NT2/D1 (cell line): ENCODE measurements at regions not wholly inside any gene's neighbourhood (a gene's known extent, or its start where the extent isn't known, plus 50 kb on each side); places are given as distances from the start of the nearest gene placed in this dataset.

Source experiments
- DNase-seq: peaks from one replicate; pipeline ENCODE4 v3.0.0-alpha.2; 2011; ENCODE audit warnings: low read depth, low spot score
- H3K27me3 ChIP-seq: 2 replicates; pipeline ENCODE4 v1.6.0; 2011; ENCODE audit warnings: mild to moderate bottlenecking; ENCODE audit not compliant: insufficient read length, insufficient read depth
- H3K36me3 ChIP-seq: 2 replicates; pipeline ENCODE4 v1.6.1; 2011; ENCODE audit warnings: mild to moderate bottlenecking, low read length, mixed read lengths; ENCODE audit not compliant: insufficient read depth, insufficient read length
- H3K4me1 ChIP-seq: 2 replicates; pipeline ENCODE4 v1.5.1; 2011; ENCODE audit not compliant: insufficient read depth, insufficient read length
- H3K4me3 ChIP-seq: 2 replicates; pipeline ENCODE4 v1.5.1; 2011; ENCODE audit warnings: low read depth; ENCODE audit not compliant: insufficient read length
- H3K9ac ChIP-seq: 2 replicates; pipeline ENCODE4 v1.6.0; 2011; ENCODE audit warnings: low read depth; ENCODE audit not compliant: insufficient read length
- H3K9me3 ChIP-seq: 2 replicates; pipeline ENCODE4 v1.5.1; 2011; ENCODE audit warnings: mild to moderate bottlenecking, low read length; ENCODE audit not compliant: insufficient read depth
- SUZ12 ChIP-seq: IDR thresholded peaks from 2 replicates; pipeline ENCODE4 v1.6.1; 2011; ENCODE audit not compliant: insufficient read length, insufficient read depth; ENCODE audit errors: extremely low read depth
- YY1 ChIP-seq: IDR thresholded peaks from 2 replicates; pipeline ENCODE4 v1.6.1; 2011; ENCODE audit not compliant: insufficient read length, insufficient read depth
- ZNF274 ChIP-seq: IDR thresholded peaks from 2 replicates; pipeline ENCODE4 v1.6.1; 2011; ENCODE audit warnings: mild to moderate bottlenecking, low read depth, low read length

- H3K4me1 ChIP-seq, result no peaks in the 10 kb centered on the region
- H3K9ac ChIP-seq, result no peak overlapping the region
- H3K4me3 ChIP-seq, result no peak overlapping the region
- TF ChIP-seq SUZ12, result no peak
- no peak for TF ChIP-seq YY1
- TF ChIP-seq ZNF274, result no peak
- H3K9me3 ChIP-seq, result no peaks in the 10 kb centered on the region
- no peaks in the 10 kb centered on the region for H3K36me3 ChIP-seq
- no peak for DNase-seq
- no peaks in the 10 kb centered on the region for H3K27me3 ChIP-seq
These were observed 235.2 kb downstream of the LNPK start for GRCh38 chr2:175766880-175767279.

- TF ChIP-seq ZNF274 (no peak), SUZ12 (no peak), YY1 (no peak)
These were observed 246.2 kb downstream of the LNPK start for GRCh38 chr2:175755656-175756386.

GRCh38 chr2:175755169-175755568, 246.9 kb downstream of the LNPK start:
- DNase-seq, result no peak
- no peak for TF ChIP-seq YY1
- TF ChIP-seq ZNF274, result no peak
- H3K9ac ChIP-seq, result no peak overlapping the region
- H3K4me1 ChIP-seq, result no peaks in the 10 kb centered on the region
- H3K27me3 ChIP-seq, result no peaks in the 10 kb centered on the region
- H3K9me3 ChIP-seq, result peaks cover 14% of the 10 kb centered on the region; the same call in 1 of the 2 replicates
- no peak overlapping the region for H3K4me3 ChIP-seq
- no peaks in the 10 kb centered on the region for H3K36me3 ChIP-seq

More at GRCh38 chr2:175755656-175756386, 246.2 kb downstream of the LNPK start:
- H3K9ac ChIP-seq, result no peak overlapping the region
- no peaks in the 10 kb centered on the region for H3K4me1 ChIP-seq
- no peak for DNase-seq
- H3K9me3 ChIP-seq, result peaks cover 14% of the 10 kb centered on the region; the same call in 1 of the 2 replicates
- no peak overlapping the region for H3K4me3 ChIP-seq
- no peaks in the 10 kb centered on the region for H3K36me3 ChIP-seq
- no peaks in the 10 kb centered on the region for H3K27me3 ChIP-seq

GRCh38 chr2:175750195-175750594, 251.9 kb downstream of the LNPK start:
- Histone ChIP-seq H3K4me3 (no peak overlapping the region), H3K27me3 (no peaks in the 10 kb centered on the region), H3K9me3 (no peaks in the 10 kb centered on the region; the same call in 1 of the 2 replicates), H3K36me3 (no peaks in the 10 kb centered on the region), H3K9ac (no peak overlapping the region), H3K4me1 (no peaks in the 10 kb centered on the region)
- DNase-seq, result no peak
- TF ChIP-seq ZNF274 (no peak), YY1 (no peak), SUZ12 (no peak)

GRCh38 chr2:175745911-175746310, 256.2 kb downstream of the LNPK start:
- TF ChIP-seq YY1 (no peak), ZNF274 (no peak), SUZ12 (no peak)
- H3K4me1 ChIP-seq, result no peaks in the 10 kb centered on the region
- H3K27me3 ChIP-seq, result no peaks in the 10 kb centered on the region
- no peak overlapping the region for H3K4me3 ChIP-seq
- no peaks in the 10 kb centered on the region for H3K36me3 ChIP-seq
- no peaks in the 10 kb centered on the region; the same call in 1 of the 2 replicates for H3K9me3 ChIP-seq
- no peak overlapping the region for H3K9ac ChIP-seq
- DNase-seq, result no peak

GRCh38 chr2:175744000-175744399, 258.1 kb downstream of the LNPK start:
- Histone ChIP-seq H3K9me3 (no peaks in the 10 kb centered on the region), H3K27me3 (no peaks in the 10 kb centered on the region), H3K4me3 (no peak overlapping the region), H3K4me1 (no peaks in the 10 kb centered on the region), H3K9ac (no peak overlapping the region), H3K36me3 (no peaks in the 10 kb centered on the region)
- peak; percentile 35 for DNase-seq
- no peak for TF ChIP-seq ZNF274
- TF ChIP-seq YY1, result no peak
- no peak for TF ChIP-seq SUZ12

- no peaks in the 10 kb centered on the region for H3K4me1 ChIP-seq
- DNase-seq, result no peak
- no peaks in the 10 kb centered on the region for H3K9me3 ChIP-seq
- H3K9ac ChIP-seq, result no peak overlapping the region
- TF ChIP-seq ZNF274, result no peak
- no peak for TF ChIP-seq YY1
- no peak for TF ChIP-seq SUZ12
- H3K4me3 ChIP-seq, result no peak overlapping the region
- H3K36me3 ChIP-seq, result no peaks in the 10 kb centered on the region
- no peaks in the 10 kb centered on the region for H3K27me3 ChIP-seq
These were observed 259.1 kb downstream of the LNPK start for GRCh38 chr2:175743011-175743410.
